OCI-LY3 (cell line): ENCODE measurements at regions not wholly inside any gene's neighbourhood (a gene's known extent, or its start where the extent isn't known, plus 50 kb on each side); places are given as distances from the start of the nearest gene placed in this dataset.

Source experiments
- H2AFZ ChIP-seq: fragments of 200-600, 300-600 bp; shearing (Covaris generic); 2 replicates; pipeline ENCODE4 v1.6.0; 2014; ENCODE audit warnings: antibody characterized with exemption, low read depth, low read length
- H3K27ac ChIP-seq: fragments of 200-600, 300-600 bp; sonication (generic); 2 replicates; pipeline ENCODE4 v1.5.1; 2014; ENCODE audit warnings: mild to moderate bottlenecking, low read length, moderate library complexity, mixed read lengths
- H3K27me3 ChIP-seq: fragments of 200-600, 300-600 bp; sonication (generic); 2 replicates; pipeline ENCODE4 v1.6.1; 2014; ENCODE audit warnings: low read depth, low read length, mixed read lengths
- H3K36me3 ChIP-seq: fragments of 200-600, 300-600 bp; sonication (generic); replicated peaks from 2 replicates; pipeline ENCODE3; 2014; ENCODE audit warnings: low read depth, low read length, mixed read lengths
- H3K4me1 ChIP-seq: fragments of 300-600, 200-600 bp; sonication (generic); 2 replicates; pipeline ENCODE4 v1.6.1; 2014; ENCODE audit warnings: low read length, mixed read lengths
- H3K4me2 ChIP-seq: fragments of 200-600, 300-600 bp; sonication (generic); 2 replicates; pipeline ENCODE4 v1.6.1; 2014; ENCODE audit warnings: low read length, mixed read lengths
- H3K4me3 ChIP-seq: fragments of 300-600, 200-600 bp; sonication (generic); 2 replicates; pipeline ENCODE4 v1.5.1; 2014; ENCODE audit warnings: antibody characterized with exemption, mild to moderate bottlenecking, low read length, moderate library complexity
- H3K79me2 ChIP-seq: fragments of 300-600, 200-600 bp; shearing (Covaris generic); 2 replicates; pipeline ENCODE4 v1.6.1; 2014; ENCODE audit warnings: mild to moderate bottlenecking, low read length, mixed read lengths
- H3K9ac ChIP-seq: fragments of 300-600, 200-600 bp; shearing (Covaris generic); 2 replicates; pipeline ENCODE4 v1.6.0; 2014; ENCODE audit warnings: mild to moderate bottlenecking, low read length, moderate library complexity
- H3K9me3 ChIP-seq: fragments of 200-600, 300-600 bp; shearing (Covaris generic); 2 replicates; pipeline ENCODE4 v1.6.1; 2014; ENCODE audit warnings: low read length, mixed read lengths; ENCODE audit not compliant: insufficient read depth
- H4K20me1 ChIP-seq: fragments of 200-600, 300-600 bp; sonication (generic); 2 replicates; pipeline ENCODE4 v1.6.1; 2016; ENCODE audit warnings: low read length, mixed read lengths; ENCODE audit not compliant: insufficient read depth
- EZH2phosphoT487 ChIP-seq: fragments of 200-600 bp; shearing (Covaris generic); IDR thresholded peaks from 2 replicates; pipeline ENCODE4 v1.6.1; 2018; ENCODE audit warnings: antibody characterized with exemption, mixed run types, low read depth
- TF ChIP-seq, protein P1 (sequence below): fragments of 200-600, 300-600 bp; sonication (generic); IDR thresholded peaks from 2 replicates; pipeline ENCODE4 v1.5.1; 2014; ENCODE audit warnings: antibody characterized with exemption, low read length, low read depth

DNA sequence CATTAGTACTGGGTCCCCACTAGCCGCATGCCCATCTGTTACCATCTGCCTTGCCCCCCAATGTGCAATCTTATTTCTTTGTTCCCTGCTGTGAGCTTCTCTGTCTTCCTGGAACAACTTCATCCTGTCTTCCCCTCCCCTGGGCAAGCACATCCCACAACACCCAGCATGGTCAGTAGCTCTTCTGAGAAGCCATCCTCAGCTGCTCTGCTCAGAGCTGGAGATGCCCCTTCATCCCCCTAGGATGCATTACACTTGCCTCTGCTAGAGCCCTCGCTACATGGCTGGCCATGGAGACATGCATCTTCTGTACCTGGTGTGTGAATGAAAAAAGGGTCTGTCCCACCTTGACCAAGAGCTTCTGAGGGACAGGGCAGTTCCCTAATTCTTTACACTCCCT, 141.2 kb downstream of the CDC5L start:
- Histone ChIP-seq H3K27ac (no peak overlapping the region), H3K27me3 (peaks cover 4% of the 10 kb centered on the region; the same call in 1 of the 2 replicates), H3K4me2 (no peak overlapping the region), H2AFZ (no peak overlapping the region), H4K20me1 (no peaks in the 10 kb centered on the region), H3K79me2 (no peaks in the 10 kb centered on the region), H3K4me1 (no peaks in the 10 kb centered on the region), H3K4me3 (no peak overlapping the region), H3K36me3 (no peaks in the 10 kb centered on the region), H3K9ac (no peak overlapping the region), H3K9me3 (no peaks in the 10 kb centered on the region)
- TF ChIP-seq, protein P1, sequence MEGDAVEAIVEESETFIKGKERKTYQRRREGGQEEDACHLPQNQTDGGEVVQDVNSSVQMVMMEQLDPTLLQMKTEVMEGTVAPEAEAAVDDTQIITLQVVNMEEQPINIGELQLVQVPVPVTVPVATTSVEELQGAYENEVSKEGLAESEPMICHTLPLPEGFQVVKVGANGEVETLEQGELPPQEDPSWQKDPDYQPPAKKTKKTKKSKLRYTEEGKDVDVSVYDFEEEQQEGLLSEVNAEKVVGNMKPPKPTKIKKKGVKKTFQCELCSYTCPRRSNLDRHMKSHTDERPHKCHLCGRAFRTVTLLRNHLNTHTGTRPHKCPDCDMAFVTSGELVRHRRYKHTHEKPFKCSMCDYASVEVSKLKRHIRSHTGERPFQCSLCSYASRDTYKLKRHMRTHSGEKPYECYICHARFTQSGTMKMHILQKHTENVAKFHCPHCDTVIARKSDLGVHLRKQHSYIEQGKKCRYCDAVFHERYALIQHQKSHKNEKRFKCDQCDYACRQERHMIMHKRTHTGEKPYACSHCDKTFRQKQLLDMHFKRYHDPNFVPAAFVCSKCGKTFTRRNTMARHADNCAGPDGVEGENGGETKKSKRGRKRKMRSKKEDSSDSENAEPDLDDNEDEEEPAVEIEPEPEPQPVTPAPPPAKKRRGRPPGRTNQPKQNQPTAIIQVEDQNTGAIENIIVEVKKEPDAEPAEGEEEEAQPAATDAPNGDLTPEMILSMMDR: no peak
- TF ChIP-seq EZH2phosphoT487: no peak

DNA sequence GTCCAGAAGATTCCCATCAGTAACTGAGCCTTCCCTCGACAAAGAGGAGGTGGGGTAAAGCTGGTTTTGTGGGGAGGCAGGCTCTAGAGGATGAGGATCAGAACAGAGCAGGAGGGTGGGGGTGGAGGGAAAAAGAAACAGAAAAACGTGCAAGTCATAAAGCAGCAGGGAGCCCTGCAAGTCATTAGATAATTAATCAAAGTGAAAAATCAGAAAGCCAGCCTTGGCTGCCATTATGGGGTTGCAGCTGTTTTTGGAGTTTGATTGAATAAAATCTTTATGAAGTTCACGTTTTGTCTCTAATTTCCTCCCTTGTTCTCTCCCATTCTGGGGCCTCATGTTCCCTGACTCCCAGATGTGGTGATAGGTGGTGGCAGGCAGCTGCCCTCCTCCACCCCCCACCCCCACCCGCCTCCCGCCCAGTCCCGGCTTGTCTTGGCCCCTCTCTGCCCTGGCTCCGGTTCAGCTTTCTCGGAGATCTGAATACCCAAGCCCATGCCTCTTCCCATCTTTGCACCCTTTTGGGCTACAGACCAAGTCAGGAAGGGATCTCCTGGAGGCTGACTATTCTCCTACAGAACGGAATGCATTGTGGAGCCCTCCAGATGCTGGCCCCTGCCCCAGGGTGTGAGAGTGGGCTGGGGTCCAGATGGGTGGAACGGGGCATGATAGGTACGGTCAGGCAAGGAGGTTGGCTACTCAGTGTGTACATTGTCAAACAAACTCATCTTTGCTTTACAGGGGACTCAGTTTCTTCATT, 141.8 kb downstream of the CDC5L start:
- Histone ChIP-seq H3K27ac (no peak overlapping the region), H3K36me3 (no peaks in the 10 kb centered on the region), H3K27me3 (peaks cover 4% of the 10 kb centered on the region; the same call in 1 of the 2 replicates), H3K9ac (no peak overlapping the region), H3K79me2 (no peaks in the 10 kb centered on the region), H3K4me1 (no peaks in the 10 kb centered on the region), H3K4me2 (no peak overlapping the region), H3K4me3 (no peak overlapping the region), H4K20me1 (no peaks in the 10 kb centered on the region), H3K9me3 (no peaks in the 10 kb centered on the region), H2AFZ (no peak overlapping the region)
- TF ChIP-seq EZH2phosphoT487: no peak
- TF ChIP-seq, protein P1: no peak

DNA sequence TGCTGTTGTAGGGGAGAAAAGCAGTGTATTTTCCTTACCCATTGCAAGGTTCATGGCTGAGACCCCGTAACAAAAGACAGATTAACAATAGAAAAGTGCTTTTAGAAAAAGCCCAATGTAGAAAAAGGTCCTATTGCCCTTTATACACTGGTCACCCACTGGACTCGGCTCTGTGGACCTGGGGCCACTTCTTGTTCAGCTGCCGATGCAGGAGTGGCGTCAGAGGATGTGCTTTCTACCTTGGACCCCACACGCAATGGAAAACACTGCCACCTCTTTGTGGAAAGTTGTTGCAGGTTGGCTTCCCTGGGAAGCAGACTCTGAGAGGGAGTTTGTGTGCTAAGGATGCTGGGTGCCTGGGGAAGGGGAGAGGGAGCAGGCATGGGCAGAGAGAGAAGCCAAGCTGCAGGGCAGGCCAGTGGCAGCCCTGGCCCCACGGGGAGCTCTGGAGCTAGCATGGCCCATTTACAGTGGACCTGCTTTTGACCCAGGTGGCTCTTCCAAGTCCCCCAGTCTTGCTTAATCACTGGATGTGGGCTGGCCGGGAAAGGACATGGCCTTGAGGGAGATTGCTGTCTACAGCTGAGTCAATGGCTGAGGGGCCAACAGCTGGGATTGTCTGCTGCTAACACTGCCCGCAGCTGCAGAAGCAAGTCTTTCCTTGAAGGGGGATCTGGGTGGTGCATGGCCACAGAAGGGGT, 142.9 kb downstream of the CDC5L start:
- H3K79me2 ChIP-seq: no peaks in the 10 kb centered on the region
- no peaks in the 10 kb centered on the region for H3K4me1 ChIP-seq
- no peak overlapping the region for H3K9ac ChIP-seq
- no peak overlapping the region for H3K4me2 ChIP-seq
- no peak overlapping the region for H2AFZ ChIP-seq
- TF ChIP-seq EZH2phosphoT487: no peak
- TF ChIP-seq, protein P1: no peak
- H3K4me3 ChIP-seq: no peak overlapping the region
- H3K9me3 ChIP-seq: no peaks in the 10 kb centered on the region
- peaks cover 4% of the 10 kb centered on the region; the same call in 1 of the 2 replicates for H3K27me3 ChIP-seq
- no peaks in the 10 kb centered on the region for H3K36me3 ChIP-seq
- H3K27ac ChIP-seq: no peak overlapping the region
- H4K20me1 ChIP-seq: no peaks in the 10 kb centered on the region

DNA sequence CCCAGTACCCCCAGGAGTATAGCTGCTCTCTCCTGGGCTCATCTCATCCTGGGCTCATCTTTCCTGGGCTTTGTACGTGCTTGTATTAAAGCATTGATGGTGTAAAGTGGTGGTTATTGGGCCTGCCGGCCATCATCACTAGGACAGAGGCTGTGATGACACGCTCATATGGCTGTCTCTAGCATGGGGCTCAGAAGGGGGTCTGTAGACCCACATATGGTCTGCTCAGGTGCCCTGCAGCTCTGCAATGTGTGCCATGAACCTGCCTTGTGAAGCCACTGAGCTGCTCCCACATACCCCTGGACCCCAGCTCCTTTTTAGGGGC, 143.4 kb downstream of the CDC5L start:
- no peaks in the 10 kb centered on the region for H3K9me3 ChIP-seq
- H2AFZ ChIP-seq: no peak overlapping the region
- no peaks in the 10 kb centered on the region for H4K20me1 ChIP-seq
- no peak overlapping the region for H3K4me3 ChIP-seq
- no peak overlapping the region for H3K9ac ChIP-seq
- no peaks in the 10 kb centered on the region for H3K36me3 ChIP-seq
- peaks cover 4% of the 10 kb centered on the region; the same call in 1 of the 2 replicates for H3K27me3 ChIP-seq
- no peaks in the 10 kb centered on the region for H3K79me2 ChIP-seq
- TF ChIP-seq EZH2phosphoT487: no peak
- TF ChIP-seq, protein P1: no peak
- no peaks in the 10 kb centered on the region for H3K4me1 ChIP-seq
- no peak overlapping the region for H3K4me2 ChIP-seq
- H3K27ac ChIP-seq: no peak overlapping the region
